ENCODE measurements at regions not wholly inside any gene's neighbourhood (a gene's known extent, or its start where the extent isn't known, plus 50 kb on each side); places are given as distances from the start of the nearest gene placed in this dataset.

GRCh38 chrX:22486296-22486695 lies 213.6 kb downstream of the CBLL2 start:
- Histone ChIP-seq H3K79me2 (ENCODE audit: control insufficient read depth, insufficient read depth, low read length) (no peaks in the 10 kb centered on the region), H3K27me3 (ENCODE audit: control insufficient read depth, insufficient read depth, low read length) (no peaks in the 10 kb centered on the region), H4K20me1 (ENCODE audit: control insufficient read depth, extremely low read depth, insufficient read depth, low read length) (no peaks in the 10 kb centered on the region), H3K4me3 (replicated peaks in 1 of 4; ENCODE audit: control extremely low read depth in 1 of 4, insufficient read depth in 1 of 4, low read depth in 3 of 4, low read length in 4 of 4) (no peak overlapping the region), H3K27ac (ENCODE audit: insufficient read depth, low read length) (no peak overlapping the region), H3K4me2 (ENCODE audit: extremely low read depth, insufficient read depth, low read length) (no peak overlapping the region), H3K36me3 (ENCODE audit: control insufficient read depth, insufficient read depth, low read length) (no peaks in the 10 kb centered on the region), H3K4me1 (ENCODE audit: control insufficient read depth, extremely low read depth, insufficient read depth, low read length) (no peaks in the 10 kb centered on the region), H3K9me3 (ENCODE audit: control insufficient read depth, insufficient read depth, low read depth, low read length) (no peaks in the 10 kb centered on the region), H2AFZ (ENCODE audit: low read length) (no peak overlapping the region), H3K9ac (ENCODE audit: insufficient read depth, low read length) (no peak overlapping the region)
- TF ChIP-seq CTCF (conservative IDR thresholded peaks at IDR 0.05 in 1 of 2, IDR thresholded peaks at IDR 0.05 in 1 of 2; ENCODE audit: low read depth in 1 of 2, low read length in 2 of 2) (no peak), EZH2 (IDR thresholded peaks at IDR 0.05; ENCODE audit: low read length, missing control alignments) (no peak)
- DNase-seq (ENCODE audit: low read depth in 2 of 2): peak in 1 of 2 donors; percentile 59

- H3K27me3 ChIP-seq (ENCODE audit: control insufficient read depth, insufficient read depth, low read length): no peaks in the 10 kb centered on the region
- H2AFZ ChIP-seq (ENCODE audit: low read length): no peak overlapping the region
- no peaks in the 10 kb centered on the region for H3K4me1 ChIP-seq (ENCODE audit: control insufficient read depth, extremely low read depth, insufficient read depth, low read length)
- no peak overlapping the region for H3K27ac ChIP-seq (ENCODE audit: insufficient read depth, low read length)
- TF ChIP-seq CTCF (conservative IDR thresholded peaks at IDR 0.05 in 1 of 2, IDR thresholded peaks at IDR 0.05 in 1 of 2; ENCODE audit: low read depth in 1 of 2, low read length in 2 of 2) (no peak), EZH2 (IDR thresholded peaks at IDR 0.05; ENCODE audit: low read length, missing control alignments) (no peak)
- H4K20me1 ChIP-seq (ENCODE audit: control insufficient read depth, extremely low read depth, insufficient read depth, low read length): no peaks in the 10 kb centered on the region
- no peak for DNase-seq (ENCODE audit: low read depth in 2 of 2)
- H3K9ac ChIP-seq (ENCODE audit: insufficient read depth, low read length): no peak overlapping the region
- no peaks in the 10 kb centered on the region for H3K79me2 ChIP-seq (ENCODE audit: control insufficient read depth, insufficient read depth, low read length)
- H3K4me3 ChIP-seq (replicated peaks in 1 of 4; ENCODE audit: control extremely low read depth in 1 of 4, insufficient read depth in 1 of 4, low read depth in 3 of 4, low read length in 4 of 4): no peak overlapping the region
- H3K4me2 ChIP-seq (ENCODE audit: extremely low read depth, insufficient read depth, low read length): no peak overlapping the region
- H3K9me3 ChIP-seq (ENCODE audit: control insufficient read depth, insufficient read depth, low read depth, low read length): no peaks in the 10 kb centered on the region
- no peaks in the 10 kb centered on the region for H3K36me3 ChIP-seq (ENCODE audit: control insufficient read depth, insufficient read depth, low read length)
Measured at GRCh38 chrX:22516893-22517292, 244.2 kb downstream of the CBLL2 start.

- Histone ChIP-seq H3K4me3 (replicated peaks in 1 of 4; ENCODE audit: control extremely low read depth in 1 of 4, insufficient read depth in 1 of 4, low read depth in 3 of 4, low read length in 4 of 4) (no peak overlapping the region), H3K4me1 (ENCODE audit: control insufficient read depth, extremely low read depth, insufficient read depth, low read length) (no peaks in the 10 kb centered on the region), H3K9ac (ENCODE audit: insufficient read depth, low read length) (no peak overlapping the region), H3K36me3 (ENCODE audit: control insufficient read depth, insufficient read depth, low read length) (no peaks in the 10 kb centered on the region), H3K27ac (ENCODE audit: insufficient read depth, low read length) (no peak overlapping the region), H3K4me2 (ENCODE audit: extremely low read depth, insufficient read depth, low read length) (no peak overlapping the region), H4K20me1 (ENCODE audit: control insufficient read depth, extremely low read depth, insufficient read depth, low read length) (no peaks in the 10 kb centered on the region), H2AFZ (ENCODE audit: low read length) (no peak overlapping the region), H3K9me3 (ENCODE audit: control insufficient read depth, insufficient read depth, low read depth, low read length) (no peaks in the 10 kb centered on the region), H3K27me3 (ENCODE audit: control insufficient read depth, insufficient read depth, low read length) (no peaks in the 10 kb centered on the region), H3K79me2 (ENCODE audit: control insufficient read depth, insufficient read depth, low read length) (no peaks in the 10 kb centered on the region)
- TF ChIP-seq CTCF (conservative IDR thresholded peaks at IDR 0.05 in 1 of 2, IDR thresholded peaks at IDR 0.05 in 1 of 2; ENCODE audit: low read depth in 1 of 2, low read length in 2 of 2) (no peak), EZH2 (IDR thresholded peaks at IDR 0.05; ENCODE audit: low read length, missing control alignments) (no peak)
- DNase-seq (ENCODE audit: low read depth in 2 of 2): peak in 1 of 2 donors; percentile 4
Measured at GRCh38 chrX:22520128-22520828, 247.6 kb downstream of the CBLL2 start.

Measured in fibroblast of lung (primary cell).